CD14-positive monocyte (primary cell): ENCODE measurements at regions not wholly inside any gene's neighbourhood (a gene's known extent, or its start where the extent isn't known, plus 50 kb on each side); places are given as distances from the start of the nearest gene placed in this dataset.

Experiments used
- DNase-seq, 3 donors: peaks; one replicate each; pipeline ENCODE4 v3.0.0-alpha.2; 2011 to 2022
- H2AFZ ChIP-seq: 2 replicates; pipeline ENCODE4 v1.6.0; 2012; ENCODE audit warnings: mild to moderate bottlenecking, low read depth, low read length, inconsistent platforms; ENCODE audit not compliant: insufficient read depth, poor library complexity, severe bottlenecking
- H3K27ac ChIP-seq, 2 donors: 1 replicate in 1 of 2; 2 replicates in 1 of 2; pipeline ENCODE4 v1.5.1; 2012 to 2013; ENCODE audit warnings: low read length in 2 of 2, control low read depth in 1 of 2, inconsistent platforms in 1 of 2, low read depth in 1 of 2, mild to moderate bottlenecking in 1 of 2
- H3K27me3 ChIP-seq, 2 donors: one replicate each; pipeline versions ENCODE4 v1.6.0 to v1.6.1; 2011 to 2013; ENCODE audit warnings: low read length in 2 of 2; ENCODE audit not compliant: control insufficient read depth in 2 of 2, insufficient read depth in 2 of 2
- H3K36me3 ChIP-seq, 2 donors: replicated peaks in 1 of 2; 1 replicate in 1 of 2; 2 replicates in 1 of 2; pipeline versions ENCODE4 v1.5.1 to v1.6.1; 2012 to 2013; ENCODE audit warnings: low read length in 2 of 2, control low read depth in 1 of 2, inconsistent platforms in 1 of 2, mild to moderate bottlenecking in 1 of 2; ENCODE audit not compliant: insufficient read depth in 2 of 2, control insufficient read depth in 1 of 2
- H3K4me1 ChIP-seq, 2 donors: 1 replicate in 1 of 2; 2 replicates in 1 of 2; pipeline versions ENCODE4 v1.5.1 to v1.6.1; 2012 to 2013; ENCODE audit warnings: low read length in 2 of 2, control low read depth in 1 of 2, inconsistent platforms in 1 of 2, mild to moderate bottlenecking in 1 of 2, moderate library complexity in 1 of 2; ENCODE audit not compliant: insufficient read depth in 2 of 2, control insufficient read depth in 1 of 2
- H3K4me2 ChIP-seq: replicated peaks from 2 replicates; pipeline ENCODE3; 2012; ENCODE audit warnings: low read length, moderate library complexity, mild to moderate bottlenecking; ENCODE audit not compliant: poor library complexity, severe bottlenecking; ENCODE audit errors: extremely low read depth
- H3K4me3 ChIP-seq, 3 experiments: fragments of 200-600 bp in 1 of 3; sonication (generic) in 1 of 3; replicated peaks in 1 of 3; 1 replicate in 2 of 3; 2 replicates in 1 of 3; pipeline ENCODE4 v1.5.1; 2011 to 2013; ENCODE audit warnings: low read length in 3 of 3, mild to moderate bottlenecking in 3 of 3, control low read depth in 2 of 3, low read depth in 2 of 3, inconsistent platforms in 1 of 3, moderate library complexity in 1 of 3
- H3K79me2 ChIP-seq: 2 replicates; pipeline ENCODE4 v1.6.0; 2012; ENCODE audit warnings: mild to moderate bottlenecking, control low read depth, inconsistent platforms, low read length, moderate library complexity; ENCODE audit not compliant: insufficient read depth
- H3K9ac ChIP-seq: 2 replicates; pipeline ENCODE4 v1.6.0; 2017; ENCODE audit warnings: low read length, mild to moderate bottlenecking; ENCODE audit not compliant: insufficient read depth, poor library complexity, severe bottlenecking
- H3K9me3 ChIP-seq, 2 donors: replicated peaks in 1 of 2; 1 replicate in 1 of 2; 2 replicates in 1 of 2; pipeline versions ENCODE4 v1.5.1 to v1.6.1; 2012 to 2013; ENCODE audit warnings: low read length in 2 of 2, control low read depth in 1 of 2; ENCODE audit not compliant: control insufficient read depth in 1 of 2, insufficient read depth in 1 of 2
- H4K20me1 ChIP-seq: 2 replicates; pipeline ENCODE4 v1.6.0; 2012; ENCODE audit warnings: mild to moderate bottlenecking, low read length, control low read depth, moderate library complexity; ENCODE audit not compliant: insufficient read depth
- H3K27ac Mint-ChIP-seq, 7 donors: one replicate each; pipeline ENCODE4 v1.8.0; 2020; ENCODE audit warnings: mild to moderate bottlenecking in 7 of 7, mixed read lengths in 7 of 7, moderate library complexity in 6 of 7, inconsistent platforms in 2 of 7
- H3K27me3 Mint-ChIP-seq, 3 donors: one replicate each; pipeline ENCODE4 v1.8.0; 2021 to 2022; ENCODE audit warnings: low read depth in 3 of 3, mild to moderate bottlenecking in 3 of 3, mixed read lengths in 3 of 3, moderate library complexity in 3 of 3, inconsistent platforms in 1 of 3
- H3K36me3 Mint-ChIP-seq, 2 donors: one replicate each; pipeline ENCODE4 v1.8.0; 2020; ENCODE audit warnings: mixed read lengths in 2 of 2, inconsistent platforms in 1 of 2, mild to moderate bottlenecking in 1 of 2
- H3K4me1 Mint-ChIP-seq: one replicate; pipeline ENCODE4 v1.8.0; 2020; ENCODE audit warnings: mild to moderate bottlenecking, mixed read lengths
- H3K4me3 Mint-ChIP-seq, 2 donors: one replicate each; pipeline ENCODE4 v1.8.0; 2020; ENCODE audit warnings: mild to moderate bottlenecking in 2 of 2, mixed read lengths in 2 of 2, moderate library complexity in 1 of 2
- H3K9me3 Mint-ChIP-seq, 7 donors: one replicate each; pipeline ENCODE4 v1.8.0; 2020 to 2022; ENCODE audit warnings: mixed read lengths in 7 of 7, mild to moderate bottlenecking in 6 of 7, moderate library complexity in 6 of 7, inconsistent platforms in 2 of 7
- WGBS: methylation state at CpG from one replicate; pipeline ENCODE4 v1.1.5; 2013; ENCODE audit warnings: missing lambda C conversion rate; ENCODE audit not compliant: insufficient coverage; 5-methylcytosine and 5-hydroxymethylcytosine counted together
- intact Hi-C, 2 donors: fragments of 100-400 bp; cut with micrococcal nuclease; formaldehyde crosslinking; loops; one replicate each; pipeline versions ENCODE4 v1.15.0 to v1.15.1; 2023
- TF ChIP-seq, protein P1 (sequence below): fragments of 200-600 bp; IDR thresholded peaks from one replicate; pipeline ENCODE4 v1.8.0; 2022; ENCODE audit warnings: antibody characterized with exemption, mild to moderate bottlenecking

DNA sequence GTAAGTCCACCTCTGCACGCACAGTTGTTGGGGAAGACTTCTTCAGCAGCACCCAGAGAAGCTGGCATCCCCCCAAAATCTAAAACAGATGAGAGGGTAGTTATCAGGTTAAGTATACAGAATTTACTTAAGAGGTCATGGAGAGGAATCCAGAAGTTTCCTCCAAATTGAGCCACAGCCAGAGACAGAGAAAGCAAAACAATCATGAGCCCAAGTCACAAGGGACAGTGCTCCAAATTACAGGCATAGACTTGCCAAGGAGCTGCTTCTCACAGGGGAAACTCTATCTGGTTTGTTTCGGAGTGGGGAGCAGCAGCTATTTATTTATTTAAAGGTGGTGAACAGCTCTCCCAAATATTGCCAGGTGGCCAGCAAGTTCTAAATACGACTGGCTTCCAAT is 308.4 kb downstream of the SKIDA1 start:
- H3K9me3 ChIP-seq = peaks cover 0 to 3% of the 10 kb centered on the region in 2 donors
- H3K36me3 ChIP-seq = no peaks in the 10 kb centered on the region
- DNase-seq = no peak
- no peaks in the 10 kb centered on the region for H3K27me3 ChIP-seq
- no peak overlapping the region for H2AFZ ChIP-seq
- no peak overlapping the region for H3K27ac ChIP-seq
- no peak overlapping the region for H3K4me2 ChIP-seq
- H3K9me3 Mint-ChIP-seq = peaks cover 0 to 22% (median 9%) of the 10 kb centered on the region in 7 donors
- TF ChIP-seq, protein P1, sequence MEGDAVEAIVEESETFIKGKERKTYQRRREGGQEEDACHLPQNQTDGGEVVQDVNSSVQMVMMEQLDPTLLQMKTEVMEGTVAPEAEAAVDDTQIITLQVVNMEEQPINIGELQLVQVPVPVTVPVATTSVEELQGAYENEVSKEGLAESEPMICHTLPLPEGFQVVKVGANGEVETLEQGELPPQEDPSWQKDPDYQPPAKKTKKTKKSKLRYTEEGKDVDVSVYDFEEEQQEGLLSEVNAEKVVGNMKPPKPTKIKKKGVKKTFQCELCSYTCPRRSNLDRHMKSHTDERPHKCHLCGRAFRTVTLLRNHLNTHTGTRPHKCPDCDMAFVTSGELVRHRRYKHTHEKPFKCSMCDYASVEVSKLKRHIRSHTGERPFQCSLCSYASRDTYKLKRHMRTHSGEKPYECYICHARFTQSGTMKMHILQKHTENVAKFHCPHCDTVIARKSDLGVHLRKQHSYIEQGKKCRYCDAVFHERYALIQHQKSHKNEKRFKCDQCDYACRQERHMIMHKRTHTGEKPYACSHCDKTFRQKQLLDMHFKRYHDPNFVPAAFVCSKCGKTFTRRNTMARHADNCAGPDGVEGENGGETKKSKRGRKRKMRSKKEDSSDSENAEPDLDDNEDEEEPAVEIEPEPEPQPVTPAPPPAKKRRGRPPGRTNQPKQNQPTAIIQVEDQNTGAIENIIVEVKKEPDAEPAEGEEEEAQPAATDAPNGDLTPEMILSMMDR = no peak
- H3K4me1 Mint-ChIP-seq = peaks cover 8% of the 10 kb centered on the region
- H3K27me3 Mint-ChIP-seq = peaks cover 3% of the 10 kb centered on the region in 3 donors
- H3K79me2 ChIP-seq = no peaks in the 10 kb centered on the region
- peaks cover 5 to 9% of the 10 kb centered on the region in 2 donors for H3K4me1 ChIP-seq
- no peaks in the 10 kb centered on the region for H4K20me1 ChIP-seq
- intact Hi-C loops = no loop called here
- WGBS = 100% methylated on average over 1 of the region's 3 CpGs
- no peak overlapping the region for H3K4me3 Mint-ChIP-seq
- no peaks in the 10 kb centered on the region for H3K36me3 Mint-ChIP-seq
- H3K9ac ChIP-seq = no peak overlapping the region
- no peak overlapping the region for H3K4me3 ChIP-seq
- no peak overlapping the region for H3K27ac Mint-ChIP-seq

DNA sequence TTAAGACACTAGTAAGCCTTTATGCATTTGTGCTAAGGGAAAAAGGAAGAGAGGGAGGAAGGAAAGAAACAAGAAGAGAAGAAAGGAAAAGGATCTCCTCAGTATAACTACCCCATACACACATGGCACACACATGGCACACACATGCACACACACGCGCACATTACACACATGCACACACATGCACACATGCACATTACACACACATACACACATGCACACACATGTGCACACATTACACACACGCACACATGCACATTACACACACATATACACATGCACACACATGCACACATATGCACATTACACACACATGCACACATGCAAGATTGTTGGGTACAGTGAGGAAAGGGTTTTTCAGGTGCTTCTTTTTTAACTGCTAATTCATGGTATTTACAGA is 311.2 kb downstream of the SKIDA1 start:
- Mint-ChIP-seq H3K27ac (no peak overlapping the region), H3K4me1 (peaks cover 9% of the 10 kb centered on the region), H3K27me3 (peaks cover 0 to 2% (median 2%) of the 10 kb centered on the region in 3 donors), H3K36me3 (no peaks in the 10 kb centered on the region), H3K9me3 (peaks cover 4 to 23% (median 12%) of the 10 kb centered on the region in 7 donors), H3K4me3 (no peak overlapping the region)
- Histone ChIP-seq H3K4me2 (no peak overlapping the region), H3K9me3 (peaks cover 0 to 9% of the 10 kb centered on the region in 2 donors), H4K20me1 (no peaks in the 10 kb centered on the region), H3K79me2 (no peaks in the 10 kb centered on the region), H3K4me3 (no peak overlapping the region), H3K9ac (no peak overlapping the region), H3K4me1 (peaks cover 5 to 9% of the 10 kb centered on the region in 2 donors), H3K36me3 (no peaks in the 10 kb centered on the region), H2AFZ (no peak overlapping the region), H3K27ac (no peak overlapping the region), H3K27me3 (no peaks in the 10 kb centered on the region)
- DNase-seq = no peak
- 100% methylated on average over 3 of the region's 3 CpGs for WGBS
- intact Hi-C loops = no loop called here
- TF ChIP-seq, protein P1 = no peak
